Large intestine (tissue), 3 donors: ENCODE measurements at regions not wholly inside any gene's neighbourhood (a gene's known extent, or its start where the extent isn't known, plus 50 kb on each side); places are given as distances from the start of the nearest gene placed in this dataset.

Experiments
- DNase-seq, 2 donors: peaks; one replicate each; pipeline versions ENCODE4 v3.0.0 to v3.0.0-alpha.2; 2013
- H3K27ac ChIP-seq: one replicate; pipeline ENCODE4 v1.5.1; 2013; ENCODE audit warnings: low read length
- H3K27me3 ChIP-seq: 2 replicates; pipeline ENCODE4 v1.6.1; 2013; ENCODE audit warnings: low read length; ENCODE audit not compliant: control insufficient read depth, insufficient read depth
- H3K36me3 ChIP-seq: 2 replicates; pipeline ENCODE4 v1.6.1; 2013; ENCODE audit warnings: low read length; ENCODE audit not compliant: control insufficient read depth, insufficient read depth
- H3K4me1 ChIP-seq: one replicate; pipeline ENCODE4 v1.6.1; 2013; ENCODE audit warnings: low read length; ENCODE audit not compliant: control insufficient read depth, insufficient read depth
- H3K4me3 ChIP-seq: one replicate; pipeline ENCODE4 v1.5.1; 2013; ENCODE audit warnings: low read length
- H3K9me3 ChIP-seq: one replicate; pipeline ENCODE4 v1.6.1; 2013; ENCODE audit warnings: mild to moderate bottlenecking, low read depth, low read length, moderate library complexity; ENCODE audit not compliant: control insufficient read depth
- WGBS: methylation state at CpG from one replicate; pipeline ENCODE4 v1.1.5; 2013; ENCODE audit warnings: low lambda C conversion rate; ENCODE audit not compliant: insufficient coverage; 5-methylcytosine and 5-hydroxymethylcytosine counted together

DNA sequence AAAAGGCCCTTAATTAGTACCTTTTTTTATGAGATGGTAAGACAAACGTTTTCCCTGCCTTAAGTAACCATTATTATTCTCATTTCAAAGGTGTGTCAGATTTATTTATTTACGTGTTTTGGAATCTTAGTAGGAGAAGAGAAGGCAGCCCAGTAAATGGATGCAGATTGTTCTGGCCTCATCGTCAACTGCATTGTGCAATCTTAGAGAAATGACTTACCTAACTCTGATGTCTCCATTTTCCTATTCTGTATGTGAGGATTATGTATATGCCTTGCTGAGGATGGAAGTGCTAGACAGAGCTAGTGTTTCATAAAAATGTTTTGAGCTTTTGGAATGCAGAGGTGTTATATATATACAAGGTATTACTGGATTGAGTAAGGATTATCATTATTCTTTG, 97.0 kb upstream of the JAG1 start:
- DNase-seq: no peak
- Histone ChIP-seq H3K36me3 (no peaks in the 10 kb centered on the region), H3K27me3 (no peaks in the 10 kb centered on the region), H3K27ac (no peak overlapping the region), H3K4me3 (no peak overlapping the region), H3K4me1 (no peaks in the 10 kb centered on the region), H3K9me3 (no peaks in the 10 kb centered on the region)
- 90% methylated on average over 2 of the region's 3 CpGs for WGBS

DNA sequence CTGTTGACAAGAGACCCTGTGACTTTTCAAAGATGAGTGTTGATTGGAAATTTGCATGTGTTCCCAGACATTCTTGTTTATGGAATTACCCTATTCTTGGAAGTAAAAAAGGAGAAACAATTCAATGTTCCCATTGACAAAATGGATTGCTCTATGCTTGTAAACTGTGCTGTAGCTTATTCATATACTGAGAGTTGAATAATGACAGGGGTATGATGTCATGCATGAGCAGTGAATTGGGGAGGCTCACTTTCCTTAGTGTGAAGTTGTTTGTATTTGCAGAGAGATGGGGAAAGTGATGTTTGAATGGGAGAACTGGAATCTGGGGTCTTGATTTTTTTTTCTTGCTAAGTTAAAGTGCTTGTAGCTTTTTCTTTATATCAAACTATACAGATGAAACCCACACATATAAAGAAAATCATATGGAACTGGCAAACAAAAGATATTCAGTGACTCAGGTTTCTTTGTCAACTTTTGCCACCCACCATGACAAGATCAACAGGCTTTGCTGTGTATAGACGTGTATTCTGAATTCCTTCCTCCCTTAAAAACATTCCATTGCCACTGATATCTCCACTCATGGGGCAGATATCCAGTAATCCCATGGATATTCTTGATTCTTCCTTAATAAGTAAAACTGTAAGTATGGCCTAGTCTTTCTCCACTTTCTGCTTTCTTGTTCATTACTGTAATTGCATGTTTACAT, 97.8 kb upstream of the JAG1 start:
- H3K27me3 ChIP-seq: no peaks in the 10 kb centered on the region
- no CpG with 5 or more reads among the region's 1 CpG for WGBS
- H3K4me1 ChIP-seq: no peaks in the 10 kb centered on the region
- H3K9me3 ChIP-seq: no peaks in the 10 kb centered on the region
- no peak overlapping the region for H3K27ac ChIP-seq
- no peak overlapping the region for H3K4me3 ChIP-seq
- H3K36me3 ChIP-seq: no peaks in the 10 kb centered on the region
- DNase-seq: no peak

DNA sequence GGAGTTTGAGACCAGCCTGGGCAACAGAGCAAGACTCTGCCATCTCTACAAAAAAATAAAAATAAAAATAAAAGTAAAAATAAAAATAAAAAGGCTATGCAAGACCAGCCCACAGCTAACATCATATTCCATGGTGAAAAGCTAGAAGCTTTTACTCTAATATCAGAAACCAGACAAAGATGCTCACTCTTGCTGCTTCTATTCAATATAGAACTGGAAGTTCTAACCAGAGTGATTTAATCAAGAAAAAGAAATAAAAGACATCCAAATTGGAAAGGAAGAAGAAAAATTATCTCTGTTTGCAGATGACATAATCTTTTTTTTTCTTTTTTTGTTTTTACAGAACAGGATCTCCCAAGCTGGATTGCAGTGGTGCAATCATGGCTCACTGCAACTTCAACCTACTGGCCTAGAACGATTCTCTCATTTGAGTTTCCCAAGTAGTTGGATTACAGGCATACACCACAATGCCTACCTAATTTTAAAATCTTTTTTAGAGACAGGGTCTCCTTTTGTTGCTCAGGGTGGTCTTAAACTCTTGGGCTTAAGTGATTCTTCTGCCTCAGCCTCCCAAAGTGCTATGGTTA, 100.7 kb upstream of the JAG1 start:
- 100% methylated on average over 1 of the region's 1 CpG for WGBS
- no peak for DNase-seq
- Histone ChIP-seq H3K36me3 (no peaks in the 10 kb centered on the region), H3K4me1 (no peaks in the 10 kb centered on the region), H3K9me3 (no peaks in the 10 kb centered on the region), H3K27ac (no peak overlapping the region), H3K4me3 (no peak overlapping the region), H3K27me3 (no peaks in the 10 kb centered on the region)

DNA sequence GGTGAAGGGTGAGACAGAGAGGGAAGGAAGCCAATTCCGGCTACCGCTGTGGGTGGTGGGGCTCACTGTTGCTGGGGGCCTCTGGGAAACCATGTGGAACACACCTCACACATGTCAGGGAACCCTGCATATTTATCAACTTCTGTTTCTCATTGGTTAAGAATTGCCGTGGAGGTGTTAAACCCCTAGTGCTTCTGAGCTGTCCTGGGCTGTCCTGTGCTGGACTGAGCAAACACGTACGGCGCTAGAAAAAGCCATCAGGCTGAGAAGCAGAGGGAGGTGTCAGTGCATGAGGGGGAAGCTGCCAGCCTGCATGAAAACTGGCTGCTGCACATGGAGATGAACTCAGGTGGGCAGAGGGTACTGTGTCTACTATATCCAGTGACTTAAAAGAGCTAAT, 103.9 kb upstream of the JAG1 start:
- WGBS: no CpG with 5 or more reads among the region's 6 CpGs
- H3K9me3 ChIP-seq: no peaks in the 10 kb centered on the region
- no peak overlapping the region for H3K4me3 ChIP-seq
- no peaks in the 10 kb centered on the region for H3K27me3 ChIP-seq
- no peaks in the 10 kb centered on the region for H3K4me1 ChIP-seq
- H3K27ac ChIP-seq: no peak overlapping the region
- H3K36me3 ChIP-seq: no peaks in the 10 kb centered on the region
- no peak for DNase-seq

DNA sequence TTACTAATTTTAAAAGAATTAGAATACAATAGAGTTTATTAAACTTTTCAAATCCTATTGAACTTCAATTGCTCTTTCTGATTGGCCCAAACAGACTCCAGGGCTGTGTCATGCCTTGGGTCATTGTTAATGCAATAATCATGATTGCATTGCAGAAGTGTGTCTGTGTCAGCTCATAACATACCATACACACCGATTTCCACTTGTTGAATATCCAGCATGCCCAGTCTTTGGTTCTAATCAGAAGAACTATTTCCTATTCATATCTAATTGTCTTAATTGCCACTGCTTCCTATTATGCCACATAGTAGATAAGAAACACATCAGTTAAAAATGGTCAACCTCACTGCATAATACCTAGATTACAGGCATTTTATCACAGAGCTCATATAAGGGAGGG, 106.1 kb upstream of the JAG1 start:
- no peak overlapping the region for H3K4me3 ChIP-seq
- no peaks in the 10 kb centered on the region for H3K27me3 ChIP-seq
- DNase-seq: no peak
- peaks cover 7% of the 10 kb centered on the region for H3K4me1 ChIP-seq
- H3K36me3 ChIP-seq: no peaks in the 10 kb centered on the region
- no peaks in the 10 kb centered on the region for H3K9me3 ChIP-seq
- H3K27ac ChIP-seq: no peak overlapping the region
- no CpG with 5 or more reads among the region's 1 CpG for WGBS

DNA sequence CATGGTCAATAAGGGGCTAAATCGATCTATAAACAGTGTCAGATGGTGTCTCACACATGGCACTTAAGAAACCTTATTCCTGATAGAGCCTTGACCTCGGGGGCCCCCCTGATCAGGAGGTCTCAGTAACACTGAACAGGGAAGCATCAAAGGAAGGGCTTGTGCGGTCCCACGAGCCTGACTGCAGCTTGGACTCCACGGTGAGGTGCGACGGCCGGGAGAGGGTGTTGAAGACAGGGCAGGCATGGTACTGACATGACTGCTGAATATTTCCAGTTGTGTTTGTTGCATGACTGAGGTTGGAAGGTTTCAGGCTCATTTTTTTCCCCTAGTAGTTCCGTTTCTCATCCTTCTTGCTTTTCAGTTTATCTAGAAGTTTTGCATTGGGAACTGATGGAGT, 107.1 kb upstream of the JAG1 start:
- Histone ChIP-seq H3K27ac (no peak overlapping the region), H3K36me3 (no peaks in the 10 kb centered on the region), H3K27me3 (no peaks in the 10 kb centered on the region), H3K4me3 (no peak overlapping the region), H3K9me3 (no peaks in the 10 kb centered on the region), H3K4me1 (peaks cover 7% of the 10 kb centered on the region)
- no peak for DNase-seq
- no CpG with 5 or more reads among the region's 9 CpGs for WGBS

DNA sequence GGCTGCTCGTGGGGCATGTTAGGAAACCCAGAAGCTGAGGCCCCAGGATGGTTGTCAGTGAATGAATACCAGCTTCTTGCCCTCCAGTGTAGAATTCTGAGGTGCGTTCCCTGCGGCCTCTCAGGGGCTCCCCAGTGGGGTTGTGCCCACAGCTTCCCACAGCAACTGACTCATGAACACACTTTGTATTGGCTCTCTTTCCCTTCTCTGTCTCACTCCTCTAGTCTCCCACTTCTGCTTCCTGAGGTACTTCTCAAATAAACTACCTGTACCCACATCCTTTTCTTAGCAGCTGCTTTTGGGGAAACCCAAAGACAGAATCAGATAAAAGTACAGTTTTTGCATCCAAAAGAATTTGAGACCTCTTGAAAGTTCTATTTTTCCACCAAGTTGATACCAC, 107.7 kb upstream of the JAG1 start:
- H3K4me1 ChIP-seq: peaks cover 7% of the 10 kb centered on the region
- no peaks in the 10 kb centered on the region for H3K9me3 ChIP-seq
- no peaks in the 10 kb centered on the region for H3K36me3 ChIP-seq
- no peak overlapping the region for H3K27ac ChIP-seq
- H3K4me3 ChIP-seq: no peak overlapping the region
- DNase-seq: no peak
- H3K27me3 ChIP-seq: no peaks in the 10 kb centered on the region
- WGBS: no CpG with 5 or more reads among the region's 3 CpGs

DNA sequence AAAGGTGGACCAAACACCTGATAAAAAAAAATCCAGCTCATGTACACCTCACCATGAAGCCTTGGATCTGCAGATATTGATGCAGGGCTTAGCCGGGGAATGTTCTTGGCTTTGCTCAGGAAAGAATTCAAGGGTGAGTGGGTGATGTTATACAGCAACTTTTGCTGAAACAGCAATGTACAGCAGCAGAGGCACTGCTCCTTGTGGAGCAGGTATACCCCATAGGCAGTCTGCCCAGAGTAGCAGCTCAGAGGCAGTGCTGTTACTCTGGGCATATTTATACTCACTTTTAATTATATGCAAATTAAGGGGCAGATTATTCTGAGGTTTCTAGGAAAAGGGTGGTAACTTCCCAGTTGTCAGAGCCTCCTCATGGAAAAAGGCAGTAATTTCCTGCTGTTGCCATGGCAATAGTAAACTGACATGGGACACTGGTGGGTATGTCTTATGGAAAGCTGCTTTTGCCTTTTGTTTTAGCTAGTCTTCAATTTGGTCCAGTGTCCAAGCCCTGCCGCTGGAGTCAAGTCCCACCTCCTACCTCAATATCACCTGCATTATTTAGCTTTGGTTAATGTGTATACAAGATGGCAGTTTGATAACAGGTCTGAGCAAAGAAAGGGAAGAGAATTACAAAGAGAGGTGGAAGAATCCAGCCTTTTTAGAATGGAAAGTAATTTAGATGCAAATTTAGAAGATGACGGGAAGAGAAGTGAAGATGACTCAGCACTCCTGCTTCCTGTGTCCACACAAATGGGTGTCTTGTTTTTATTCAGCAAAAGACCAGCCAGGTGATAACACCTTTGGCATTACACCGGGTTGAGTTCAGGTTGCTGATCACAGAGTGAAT, 110.1 kb upstream of the JAG1 start:
- peaks cover 7% of the 10 kb centered on the region for H3K4me1 ChIP-seq
- no peaks in the 10 kb centered on the region for H3K9me3 ChIP-seq
- no peak overlapping the region for H3K27ac ChIP-seq
- H3K27me3 ChIP-seq: no peaks in the 10 kb centered on the region
- peak; percentile 19 to 57 for DNase-seq
- no CpG with 5 or more reads among the region's 4 CpGs for WGBS
- H3K4me3 ChIP-seq: no peak overlapping the region
- H3K36me3 ChIP-seq: no peaks in the 10 kb centered on the region

DNA sequence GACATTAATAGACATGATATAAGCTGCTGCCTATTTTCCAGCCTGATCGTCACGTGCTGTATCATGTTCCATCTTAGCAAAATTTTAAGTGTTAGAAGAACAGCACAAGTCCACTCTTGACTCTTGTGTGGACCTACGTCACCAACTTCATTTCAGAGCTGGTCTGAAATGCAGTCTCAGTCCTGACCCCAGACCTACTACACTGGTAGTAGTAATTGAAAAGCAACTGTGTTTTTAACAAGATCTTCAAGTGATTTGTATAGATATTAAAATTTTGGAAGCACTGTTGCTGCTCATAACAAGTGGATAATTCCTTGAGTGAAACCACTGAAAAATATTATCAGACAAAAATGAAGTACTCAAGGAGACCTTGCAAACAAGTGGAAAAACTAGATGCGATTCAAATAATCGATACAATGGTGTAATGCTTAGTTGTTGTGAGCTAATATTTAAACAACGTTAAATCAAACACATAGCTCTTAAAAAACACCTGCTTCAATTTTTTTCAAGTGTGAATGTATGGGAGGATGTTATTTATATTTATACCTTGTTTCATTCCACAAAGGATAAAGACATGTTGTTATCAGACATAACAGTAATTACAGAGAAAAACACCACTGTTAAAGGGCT, 110.9 kb upstream of the JAG1 start:
- DNase-seq: no peak
- 92% methylated on average over 2 of the region's 6 CpGs for WGBS
- Histone ChIP-seq H3K4me3 (no peak overlapping the region), H3K36me3 (no peaks in the 10 kb centered on the region), H3K4me1 (peaks cover 7% of the 10 kb centered on the region), H3K27ac (no peak overlapping the region), H3K9me3 (no peaks in the 10 kb centered on the region), H3K27me3 (no peaks in the 10 kb centered on the region)

DNA sequence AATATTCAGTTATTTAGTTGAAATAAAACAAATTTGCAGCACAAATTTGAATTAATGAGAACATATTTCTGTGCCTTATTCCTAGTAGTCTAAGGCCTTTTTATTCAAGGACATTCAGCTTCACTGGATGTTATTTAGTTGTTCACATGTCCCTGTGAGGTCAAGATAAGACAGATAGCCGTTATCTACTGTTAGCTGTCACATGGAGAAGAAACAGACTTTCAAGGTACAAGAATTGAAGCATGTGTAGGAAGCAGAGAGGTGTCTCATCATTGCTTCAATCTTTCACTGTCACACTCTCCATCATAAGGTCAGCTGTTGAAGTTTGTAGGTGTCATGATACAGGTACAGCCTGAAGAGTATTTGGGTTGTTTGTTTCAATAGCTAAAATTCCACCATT, 112.9 kb upstream of the JAG1 start:
- no peaks in the 10 kb centered on the region for H3K27me3 ChIP-seq
- H3K36me3 ChIP-seq: no peaks in the 10 kb centered on the region
- no peaks in the 10 kb centered on the region for H3K9me3 ChIP-seq
- peaks cover 7% of the 10 kb centered on the region for H3K4me1 ChIP-seq
- no peak overlapping the region for H3K27ac ChIP-seq
- no peak overlapping the region for H3K4me3 ChIP-seq
- WGBS: no CpG with 5 or more reads among the region's 1 CpG
- peak; percentile 18 to 19 for DNase-seq
